ENCODE measurements at regions not wholly inside any gene's neighbourhood (a gene's known extent, or its start where the extent isn't known, plus 50 kb on each side); places are given as distances from the start of the nearest gene placed in this dataset.

DNA sequence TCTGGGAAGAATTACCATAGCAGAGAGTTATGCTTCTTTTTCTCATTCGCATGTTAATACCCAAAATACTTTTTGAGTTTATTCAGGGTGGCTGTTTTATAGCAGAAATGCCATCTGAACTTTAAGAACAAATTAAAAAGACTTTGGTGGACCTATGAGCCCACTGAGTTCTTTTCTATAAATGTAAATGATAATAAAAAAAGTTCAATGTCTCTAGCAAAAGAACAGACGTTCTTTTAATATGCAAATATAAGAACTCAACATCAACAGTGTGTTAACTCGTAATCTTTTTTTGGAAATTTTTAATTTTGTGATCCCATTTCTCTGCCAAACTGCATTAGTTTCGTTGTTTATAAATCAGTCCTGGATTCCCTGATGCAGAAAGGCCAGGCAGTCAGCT is 1283.0 kb upstream of the NUDT12 start:
- TF ChIP-seq RAD21 (IDR thresholded peaks at IDR 0.05; ENCODE audit: low read depth) (no peak), ZBTB33 (IDR thresholded peaks at IDR 0.05; ENCODE audit: extremely low read depth, insufficient replicate concordance, low read length) (no peak), POLR2A (IDR thresholded peaks at IDR 0.05; ENCODE audit: borderline replicate concordance, extremely low read depth, insufficient read depth, insufficient read length) (no peak), EZH2 (IDR thresholded peaks at IDR 0.05) (no peak), ZFX (IDR thresholded peaks at IDR 0.05) (no peak), YY1 (IDR thresholded peaks at IDR 0.05; ENCODE audit: extremely low read depth, insufficient replicate concordance, low read depth, low read length) (no peak), ZNF274 (IDR thresholded peaks at IDR 0.05; ENCODE audit: low read depth, low read length) (no peak), SIN3A (IDR thresholded peaks at IDR 0.05; ENCODE audit: low read depth) (no peak), REST (IDR thresholded peaks at IDR 0.05; ENCODE audit: low read depth) (no peak), POLR2AphosphoS5 (IDR thresholded peaks at IDR 0.05; ENCODE audit: low read depth, low read length) (no peak)
- TF ChIP-seq, protein P1, sequence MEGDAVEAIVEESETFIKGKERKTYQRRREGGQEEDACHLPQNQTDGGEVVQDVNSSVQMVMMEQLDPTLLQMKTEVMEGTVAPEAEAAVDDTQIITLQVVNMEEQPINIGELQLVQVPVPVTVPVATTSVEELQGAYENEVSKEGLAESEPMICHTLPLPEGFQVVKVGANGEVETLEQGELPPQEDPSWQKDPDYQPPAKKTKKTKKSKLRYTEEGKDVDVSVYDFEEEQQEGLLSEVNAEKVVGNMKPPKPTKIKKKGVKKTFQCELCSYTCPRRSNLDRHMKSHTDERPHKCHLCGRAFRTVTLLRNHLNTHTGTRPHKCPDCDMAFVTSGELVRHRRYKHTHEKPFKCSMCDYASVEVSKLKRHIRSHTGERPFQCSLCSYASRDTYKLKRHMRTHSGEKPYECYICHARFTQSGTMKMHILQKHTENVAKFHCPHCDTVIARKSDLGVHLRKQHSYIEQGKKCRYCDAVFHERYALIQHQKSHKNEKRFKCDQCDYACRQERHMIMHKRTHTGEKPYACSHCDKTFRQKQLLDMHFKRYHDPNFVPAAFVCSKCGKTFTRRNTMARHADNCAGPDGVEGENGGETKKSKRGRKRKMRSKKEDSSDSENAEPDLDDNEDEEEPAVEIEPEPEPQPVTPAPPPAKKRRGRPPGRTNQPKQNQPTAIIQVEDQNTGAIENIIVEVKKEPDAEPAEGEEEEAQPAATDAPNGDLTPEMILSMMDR (IDR thresholded peaks at IDR 0.05 in 2 of 3, conservative IDR thresholded peaks at IDR 0.05 in 1 of 3; ENCODE audit: borderline replicate concordance in 1 of 3, insufficient read depth in 1 of 3, low read depth in 2 of 3, low read length in 2 of 3), result no peak

Measured in HCT116 (cell line).